BLaER1 (cell line): ENCODE measurements at regions not wholly inside any gene's neighbourhood (a gene's known extent, or its start where the extent isn't known, plus 50 kb on each side); places are given as distances from the start of the nearest gene placed in this dataset.

ENCODE experiments used
- H3K27ac ChIP-seq: shearing (Covaris generic); formaldehyde crosslinking; 2 replicates; pipeline ENCODE4 v1.8.1; 2022
- H3K27me3 ChIP-seq: shearing (Covaris generic); formaldehyde crosslinking; 2 replicates; pipeline ENCODE4 v1.8.1; 2022
- H3K36me3 ChIP-seq: shearing (Covaris generic); formaldehyde crosslinking; 2 replicates; pipeline ENCODE4 v1.8.1; 2022
- H3K4me1 ChIP-seq: shearing (Covaris generic); formaldehyde crosslinking; 2 replicates; pipeline ENCODE4 v1.8.1; 2022
- H3K4me2 ChIP-seq: shearing (Covaris generic); formaldehyde crosslinking; 2 replicates; pipeline ENCODE4 v1.8.1; 2022
- H3K4me3 ChIP-seq: shearing (Covaris generic); formaldehyde crosslinking; 2 replicates; pipeline ENCODE4 v1.8.1; 2022
- H3K9ac ChIP-seq: shearing (Covaris generic); formaldehyde crosslinking; 2 replicates; pipeline ENCODE4 v1.8.1; 2022
- H3K9me3 ChIP-seq: shearing (Covaris generic); formaldehyde crosslinking; 2 replicates; pipeline ENCODE4 v1.8.1; 2022
- H4K20me1 ChIP-seq: shearing (Covaris generic); formaldehyde crosslinking; 2 replicates; pipeline ENCODE4 v1.8.1; 2022
- Cebpa-rat ChIP-seq: shearing (Covaris generic); IDR thresholded peaks from 2 replicates; pipeline ENCODE4 v1.8.1; 2022

DNA sequence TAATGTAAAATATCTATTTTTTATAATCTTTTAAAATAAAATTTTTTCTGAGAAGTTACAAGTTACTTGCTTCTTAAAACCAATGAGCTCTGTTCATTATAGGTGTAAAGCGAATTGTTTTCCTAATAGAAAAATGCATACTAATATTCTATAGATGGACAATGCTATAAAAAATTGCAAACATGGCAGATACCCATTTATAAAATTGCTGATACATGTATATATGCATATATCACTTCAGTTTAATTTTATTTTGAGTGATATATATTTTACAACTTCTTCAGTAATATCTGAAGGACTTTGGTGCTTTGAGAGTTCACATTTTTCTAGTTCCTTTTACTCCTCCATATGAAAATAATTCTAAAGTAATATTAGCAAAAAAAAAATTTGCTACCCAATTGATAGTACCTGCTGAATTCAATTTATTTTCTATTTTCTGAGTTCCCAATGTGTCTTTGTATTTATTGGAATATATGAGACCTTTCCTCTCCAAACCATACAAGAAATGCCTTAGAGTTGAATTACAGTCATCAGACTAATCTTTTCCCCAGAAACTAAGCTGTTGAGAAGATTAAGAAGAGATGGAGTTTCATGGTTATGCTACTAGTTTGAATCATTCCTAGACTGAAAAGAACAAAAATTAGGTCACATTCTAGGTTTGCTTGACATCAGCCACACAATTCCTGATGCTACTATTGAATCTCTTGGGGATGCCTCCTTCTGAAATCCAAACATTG, 1937.5 kb upstream of the SEL1L start:
- Histone ChIP-seq H3K27ac (no peak overlapping the region), H3K9ac (no peak overlapping the region), H3K36me3 (no peaks in the 10 kb centered on the region), H4K20me1 (no peaks in the 10 kb centered on the region), H3K4me2 (no peak overlapping the region), H3K9me3 (no peaks in the 10 kb centered on the region), H3K4me3 (no peak overlapping the region), H3K4me1 (no peaks in the 10 kb centered on the region), H3K27me3 (no peaks in the 10 kb centered on the region)
- no peak for TF ChIP-seq Cebpa-rat

DNA sequence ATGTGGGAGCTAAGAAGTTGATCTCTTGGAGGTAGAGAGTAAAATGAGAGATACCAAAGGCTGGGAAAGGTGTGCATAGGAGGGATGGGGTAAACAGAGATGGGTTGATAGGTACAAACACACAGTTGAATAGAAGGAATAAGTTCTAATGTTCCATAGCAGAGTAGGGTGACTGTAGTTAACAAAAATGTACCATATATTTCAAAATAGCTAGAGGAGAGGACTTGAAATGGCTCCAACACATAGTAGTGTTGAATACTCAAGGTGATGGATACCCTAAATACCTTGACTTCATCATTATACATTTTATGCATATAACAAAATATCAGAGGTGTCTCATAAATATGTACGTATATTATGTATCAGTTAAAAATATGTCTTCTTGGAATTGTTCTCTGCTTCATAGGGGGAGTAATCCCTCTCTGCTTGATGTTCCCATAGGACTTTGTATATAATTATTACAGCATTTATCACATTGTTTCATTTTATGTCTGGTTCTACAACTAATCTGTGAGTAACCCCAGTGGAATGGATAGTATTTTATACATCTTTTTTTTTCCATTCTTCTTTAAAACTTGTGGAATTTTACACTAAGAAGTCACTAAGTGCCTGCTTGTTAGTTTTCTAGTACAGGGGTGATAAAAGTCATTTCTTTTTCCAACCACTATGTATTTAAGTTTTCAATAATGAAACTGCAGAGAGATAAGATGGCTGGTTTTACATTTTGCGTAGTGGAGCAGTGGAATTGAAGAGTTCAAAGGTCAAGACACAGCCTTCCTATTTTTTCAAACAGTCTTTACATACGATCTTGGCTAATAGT, 1940.0 kb upstream of the SEL1L start:
- no peak overlapping the region for H3K9ac ChIP-seq
- no peak overlapping the region for H3K27ac ChIP-seq
- no peak overlapping the region for H3K4me2 ChIP-seq
- H3K27me3 ChIP-seq, result no peaks in the 10 kb centered on the region
- H3K4me3 ChIP-seq, result no peak overlapping the region
- no peaks in the 10 kb centered on the region for H4K20me1 ChIP-seq
- H3K9me3 ChIP-seq, result no peaks in the 10 kb centered on the region
- no peak for TF ChIP-seq Cebpa-rat
- H3K36me3 ChIP-seq, result no peaks in the 10 kb centered on the region
- H3K4me1 ChIP-seq, result no peaks in the 10 kb centered on the region

DNA sequence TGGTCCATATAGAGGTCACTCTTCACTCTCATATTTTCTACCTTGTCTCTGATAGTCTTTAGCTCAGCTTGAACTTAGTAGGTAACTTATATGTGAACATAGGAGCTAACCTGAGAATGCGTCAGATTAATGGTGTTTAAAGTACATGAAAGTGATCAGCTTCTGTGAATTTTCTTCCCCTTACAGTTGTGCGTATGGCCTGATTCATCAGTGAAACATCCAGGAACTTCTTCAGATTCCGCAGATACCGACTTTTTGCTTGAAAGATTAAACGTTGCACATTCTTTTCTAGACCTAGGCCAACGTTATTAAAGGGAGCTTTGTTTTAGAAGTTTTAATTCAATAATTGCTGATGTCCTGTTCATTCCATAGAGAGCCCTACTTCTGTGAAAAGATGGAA, 1945.1 kb upstream of the SEL1L start:
- no peaks in the 10 kb centered on the region for H4K20me1 ChIP-seq
- no peaks in the 10 kb centered on the region for H3K27me3 ChIP-seq
- H3K9ac ChIP-seq, result no peak overlapping the region
- no peaks in the 10 kb centered on the region for H3K9me3 ChIP-seq
- H3K27ac ChIP-seq, result no peak overlapping the region
- no peaks in the 10 kb centered on the region for H3K36me3 ChIP-seq
- no peak overlapping the region for H3K4me2 ChIP-seq
- no peak for TF ChIP-seq Cebpa-rat
- H3K4me3 ChIP-seq, result no peak overlapping the region
- no peaks in the 10 kb centered on the region for H3K4me1 ChIP-seq

DNA sequence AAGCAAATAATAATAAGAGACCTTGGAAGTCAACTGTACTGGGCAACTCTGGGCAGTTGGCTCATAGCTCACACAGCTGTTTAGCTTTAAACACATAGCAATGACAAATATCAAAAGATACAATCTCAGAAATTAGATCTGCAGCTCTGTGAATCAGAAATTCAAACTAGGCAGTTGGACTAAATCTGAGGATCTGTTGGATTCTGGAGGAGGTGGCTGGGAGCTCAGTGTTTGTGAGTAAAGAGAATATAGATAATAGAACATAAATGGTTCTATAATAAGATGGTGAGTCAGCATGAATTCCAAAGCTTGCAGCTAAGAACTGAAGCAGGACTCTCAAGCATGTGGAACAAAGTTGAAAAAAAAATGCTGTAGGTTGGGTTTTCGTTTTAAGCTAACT, 1949.4 kb upstream of the SEL1L start:
- Histone ChIP-seq H3K27me3 (no peaks in the 10 kb centered on the region), H3K4me3 (no peak overlapping the region), H3K9me3 (no peaks in the 10 kb centered on the region), H3K9ac (no peak overlapping the region), H3K27ac (no peak overlapping the region), H3K36me3 (no peaks in the 10 kb centered on the region), H4K20me1 (no peaks in the 10 kb centered on the region), H3K4me2 (no peak overlapping the region), H3K4me1 (no peaks in the 10 kb centered on the region)
- no peak for TF ChIP-seq Cebpa-rat

DNA sequence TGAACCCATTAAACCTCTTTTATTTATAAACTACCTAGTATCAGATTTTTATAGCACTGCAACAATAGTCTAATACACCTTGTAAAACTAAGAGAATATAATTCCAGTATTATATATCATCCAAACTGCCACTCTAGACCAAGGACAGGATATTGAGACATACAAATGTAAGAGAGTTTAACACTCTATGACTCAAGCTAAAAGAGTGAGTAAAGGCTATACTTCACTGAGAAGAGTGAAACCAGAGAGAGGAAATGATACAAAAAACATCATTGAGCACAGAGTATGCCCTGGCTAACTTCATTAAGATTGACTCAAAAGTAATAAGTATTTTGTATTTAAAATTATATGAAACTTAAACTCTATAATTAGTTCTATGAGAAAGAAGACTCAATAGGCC, 1951.9 kb upstream of the SEL1L start:
- TF ChIP-seq Cebpa-rat, result no peak
- no peak overlapping the region for H3K27ac ChIP-seq
- H3K27me3 ChIP-seq, result no peaks in the 10 kb centered on the region
- no peaks in the 10 kb centered on the region for H3K4me1 ChIP-seq
- no peaks in the 10 kb centered on the region for H3K9me3 ChIP-seq
- H3K9ac ChIP-seq, result no peak overlapping the region
- H3K4me2 ChIP-seq, result no peak overlapping the region
- H3K36me3 ChIP-seq, result no peaks in the 10 kb centered on the region
- no peaks in the 10 kb centered on the region for H4K20me1 ChIP-seq
- no peak overlapping the region for H3K4me3 ChIP-seq

DNA sequence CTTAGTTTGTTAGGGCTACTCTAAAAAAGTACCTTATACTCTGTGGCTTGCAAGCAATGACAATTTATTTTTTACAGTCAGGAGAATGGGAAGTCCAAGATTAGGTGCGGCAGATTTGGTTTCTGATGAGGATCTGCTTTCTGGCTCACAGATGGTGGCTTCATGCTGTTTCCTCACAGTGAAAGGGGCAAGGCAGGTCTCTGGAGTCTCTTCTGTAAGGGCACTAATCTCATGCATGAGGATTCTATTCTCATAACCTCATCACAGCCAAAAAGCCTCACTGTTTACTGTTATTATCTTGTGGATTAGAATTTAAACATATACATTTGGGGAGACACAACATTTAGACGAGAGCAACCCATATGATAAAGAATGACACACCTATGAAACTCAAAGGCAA, 1957.4 kb upstream of the SEL1L start:
- Histone ChIP-seq H3K4me1 (no peaks in the 10 kb centered on the region), H3K27ac (no peak overlapping the region), H3K27me3 (no peaks in the 10 kb centered on the region), H3K4me2 (no peak overlapping the region), H3K9me3 (no peaks in the 10 kb centered on the region), H4K20me1 (no peaks in the 10 kb centered on the region), H3K36me3 (no peaks in the 10 kb centered on the region), H3K9ac (no peak overlapping the region), H3K4me3 (no peak overlapping the region)
- no peak for TF ChIP-seq Cebpa-rat

DNA sequence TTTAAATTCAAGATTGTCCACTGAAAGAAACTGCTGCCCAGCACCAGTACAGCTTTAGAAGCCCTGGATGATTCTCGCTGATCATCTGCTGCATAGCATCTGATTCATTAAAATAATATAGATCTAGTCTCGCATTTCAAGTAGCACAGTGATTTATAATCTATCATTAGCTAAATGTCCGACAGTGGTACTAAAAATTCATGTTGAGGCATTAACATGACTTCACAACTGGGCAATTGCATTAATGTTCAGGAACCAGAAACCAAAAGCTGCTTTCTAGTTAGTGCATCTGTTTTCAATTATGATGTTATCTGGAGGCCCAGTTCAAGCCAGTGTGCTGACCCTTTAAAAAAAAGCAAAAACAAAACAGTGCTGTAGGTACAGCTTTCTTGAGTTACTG, 1987.2 kb upstream of the SEL1L start:
- no peak overlapping the region for H3K4me3 ChIP-seq
- H4K20me1 ChIP-seq, result no peaks in the 10 kb centered on the region
- H3K27me3 ChIP-seq, result no peaks in the 10 kb centered on the region
- H3K9ac ChIP-seq, result no peak overlapping the region
- H3K4me1 ChIP-seq, result no peaks in the 10 kb centered on the region
- H3K4me2 ChIP-seq, result no peak overlapping the region
- H3K9me3 ChIP-seq, result no peaks in the 10 kb centered on the region
- no peak overlapping the region for H3K27ac ChIP-seq
- TF ChIP-seq Cebpa-rat, result no peak
- no peaks in the 10 kb centered on the region for H3K36me3 ChIP-seq

DNA sequence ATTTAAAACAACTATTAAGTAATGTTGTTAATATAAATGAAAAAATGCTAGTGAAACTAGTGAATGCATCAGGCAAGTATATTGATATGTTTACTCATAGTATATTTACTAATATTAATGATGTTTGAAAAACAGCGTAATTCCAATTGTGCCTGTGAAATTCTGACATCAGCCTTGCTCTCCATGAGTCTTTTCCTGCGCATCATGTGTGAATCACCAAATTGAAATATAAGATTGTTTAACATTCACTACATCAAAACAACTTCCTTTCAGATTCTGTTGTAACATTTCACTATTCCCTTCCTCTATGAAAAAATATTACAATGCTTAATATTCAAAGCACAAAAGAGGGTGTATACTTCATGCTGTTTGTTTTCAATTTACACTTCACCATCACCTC, 1995.9 kb upstream of the SEL1L start:
- Histone ChIP-seq H3K4me1 (no peaks in the 10 kb centered on the region), H3K4me2 (no peak overlapping the region), H3K9me3 (no peaks in the 10 kb centered on the region), H3K4me3 (no peak overlapping the region), H3K9ac (no peak overlapping the region), H3K36me3 (no peaks in the 10 kb centered on the region), H3K27me3 (no peaks in the 10 kb centered on the region), H4K20me1 (no peaks in the 10 kb centered on the region), H3K27ac (no peak overlapping the region)
- TF ChIP-seq Cebpa-rat, result no peak

DNA sequence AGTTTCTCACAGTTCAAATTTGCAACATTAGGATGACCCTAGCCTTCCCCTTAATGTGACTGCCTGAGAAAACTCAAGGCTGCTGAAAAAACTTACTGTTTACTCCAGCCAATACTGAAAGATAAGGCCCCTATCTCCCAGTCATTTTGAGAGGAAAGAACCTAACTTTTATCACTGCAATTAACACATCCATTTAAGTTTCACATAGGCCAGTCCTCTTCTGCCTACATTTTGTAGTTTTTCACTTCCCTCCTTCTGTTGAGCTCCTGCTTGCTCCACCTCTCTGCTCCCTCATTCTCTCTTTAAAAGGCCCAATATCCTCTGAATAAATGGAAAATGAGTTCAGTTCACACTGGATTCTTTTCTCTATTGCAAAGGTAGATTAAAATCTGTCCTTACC, 1996.2 kb upstream of the FLRT2 start:
- no peak for TF ChIP-seq Cebpa-rat
- Histone ChIP-seq H3K36me3 (no peaks in the 10 kb centered on the region), H3K9me3 (no peaks in the 10 kb centered on the region), H3K9ac (no peak overlapping the region), H3K4me3 (no peak overlapping the region), H3K4me1 (no peaks in the 10 kb centered on the region), H3K27me3 (no peaks in the 10 kb centered on the region), H3K27ac (no peak overlapping the region), H3K4me2 (no peak overlapping the region), H4K20me1 (no peaks in the 10 kb centered on the region)

DNA sequence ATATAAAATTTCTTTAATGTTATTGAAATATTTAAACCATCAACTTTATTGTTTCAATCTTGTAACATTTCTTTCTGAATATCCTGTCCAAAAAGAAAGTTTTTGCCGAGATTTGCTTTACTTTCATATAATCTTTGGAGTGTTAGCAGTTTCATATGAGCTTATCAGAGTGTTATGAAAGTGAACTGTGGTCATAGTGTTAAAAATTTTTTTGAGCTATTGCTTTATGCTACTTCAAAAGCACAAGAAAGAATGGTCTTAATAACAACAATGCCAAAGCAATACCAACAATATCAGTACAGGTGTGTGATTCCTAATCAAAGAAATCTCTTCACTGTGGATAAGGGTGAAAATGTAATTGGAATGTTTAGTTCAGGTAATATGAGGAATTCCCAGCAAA, 1994.9 kb upstream of the FLRT2 start:
- Histone ChIP-seq H3K36me3 (no peaks in the 10 kb centered on the region), H3K9me3 (no peaks in the 10 kb centered on the region), H3K4me3 (no peak overlapping the region), H3K27ac (no peak overlapping the region), H3K4me2 (no peak overlapping the region), H3K9ac (no peak overlapping the region), H3K27me3 (no peaks in the 10 kb centered on the region), H3K4me1 (no peaks in the 10 kb centered on the region), H4K20me1 (no peaks in the 10 kb centered on the region)
- no peak for TF ChIP-seq Cebpa-rat
